HCT116 (cell line): ENCODE measurements at regions not wholly inside any gene's neighbourhood (a gene's known extent, or its start where the extent isn't known, plus 50 kb on each side); places are given as distances from the start of the nearest gene placed in this dataset.

Source experiments
- ATAC-seq: fragments of 200-7000 bp; cut with Tn5 transposase; 2 replicates; pipeline ENCODE4 v1.9.1; 2020; ENCODE audit warnings: mild to moderate bottlenecking, moderate library complexity
- BruUV-seq: library from RNA; stranded (reverse); fragments of 400-500 nt; replicated peaks from 2 replicates; lab custom pipeline; 2021; lab: Mats Ljungman, UMichigan
- CTCF ChIA-PET: fragments of 300-600 bp; sonication (Branson Sonifier 250); formaldehyde crosslinking; loops from one replicate; lab custom pipeline; 2021; ENCODE audit warnings: antibody characterized with exemption; lab: Charles Lee
- POLR2A ChIA-PET: fragments of 300-600, 350-600 bp; sonication (Branson Sonifier 250); formaldehyde crosslinking; loops from one replicate; lab custom pipeline; 2021; ENCODE audit warnings: antibody characterized with exemption; lab: Charles Lee
- RAD21 ChIA-PET, 2 experiments: fragments of 300-600 bp; sonication (Branson Sonifier 250); formaldehyde crosslinking; loops; one replicate each; lab custom pipeline; 2023; ENCODE audit warnings: low total read pairs in 2 of 2; ENCODE audit not compliant: uncharacterized antibody in 2 of 2, unreplicated experiment in 2 of 2, low non-redundant PET in 1 of 2; lab: Charles Lee
- DNase-seq: peaks from one replicate; pipeline ENCODE4 v3.0.0-alpha.2; 2010; ENCODE audit warnings: low read depth, low spot score
- H2AFZ ChIP-seq: fragments of 200-600 bp; shearing (Covaris generic), sonication (generic); 2 replicates; pipeline ENCODE4 v1.6.1; 2017; ENCODE audit warnings: low read depth, mixed run types, mixed read lengths, antibody characterized with exemption, low read length; ENCODE audit not compliant: poor library complexity, severe bottlenecking
- H3K27ac ChIP-seq: 2 replicates; pipeline ENCODE4 v1.5.1; 2012; ENCODE audit warnings: low read depth, low read length
- H3K27me3 ChIP-seq: fragments of 200-600 bp; sonication (generic); 2 replicates; pipeline ENCODE4 v1.6.1; 2016; ENCODE audit warnings: mixed run types, low read length, mixed read lengths; ENCODE audit not compliant: insufficient read depth
- H3K36me3 ChIP-seq, 2 experiments: fragments of 200-500 bp in 1 of 2; fragments of 200-600 bp in 1 of 2; sonication (Bioruptor generic) in 1 of 2; sonication (generic) in 1 of 2; 2 replicates each; pipeline versions ENCODE4 v1.5.1 to v1.6.1; 2014 to 2016; ENCODE audit warnings: low read length in 2 of 2, inconsistent platforms in 1 of 2, mixed read lengths in 1 of 2, mixed run types in 1 of 2; ENCODE audit not compliant: insufficient read depth in 2 of 2, control insufficient read depth in 1 of 2
- H3K4me1 ChIP-seq, 2 experiments: fragments of 200-600 bp in 1 of 2; sonication (generic) in 1 of 2; 2 replicates each; pipeline versions ENCODE4 v1.5.1 to v1.6.1; 2012 to 2017; ENCODE audit warnings: low read length in 2 of 2, inconsistent platforms in 1 of 2, mild to moderate bottlenecking in 1 of 2, mixed read lengths in 1 of 2, mixed run types in 1 of 2, moderate library complexity in 1 of 2; ENCODE audit not compliant: insufficient read depth in 2 of 2, control insufficient read depth in 1 of 2
- H3K4me2 ChIP-seq: fragments of 200-600 bp; sonication (generic); 2 replicates; pipeline ENCODE4 v1.6.1; 2017; ENCODE audit warnings: mixed run types, low read length, mixed read lengths
- H3K4me3 ChIP-seq, 2 experiments: fragments of 200-600 bp in 1 of 2; sonication (generic) in 1 of 2; replicated peaks in 1 of 2; 2 replicates each; pipeline ENCODE4 v1.5.1; 2011 to 2016; ENCODE audit warnings: low read length in 2 of 2, control low read depth in 1 of 2, low read depth in 1 of 2, mild to moderate bottlenecking in 1 of 2, mixed read lengths in 1 of 2, mixed run types in 1 of 2
- H3K79me2 ChIP-seq: fragments of 200-600 bp; sonication (generic); 2 replicates; pipeline ENCODE4 v1.6.1; 2017; ENCODE audit warnings: mild to moderate bottlenecking, mixed run types, low read length, moderate library complexity, mixed read lengths; ENCODE audit not compliant: insufficient read depth
- H3K9ac ChIP-seq: fragments of 200-600 bp; sonication (generic); 2 replicates; pipeline ENCODE4 v1.6.1; 2016; ENCODE audit warnings: low read length, mixed read lengths
- H3K9me2 ChIP-seq: fragments of 200-600 bp; sonication (generic), shearing (Covaris generic); 2 replicates; pipeline ENCODE4 v1.6.1; 2017; ENCODE audit warnings: mixed run types, mild to moderate bottlenecking, moderate library complexity; ENCODE audit not compliant: insufficient read depth
- H3K9me3 ChIP-seq, 2 experiments: fragments of 200-500 bp in 1 of 2; fragments of 200-600 bp in 1 of 2; sonication (Bioruptor generic) in 1 of 2; sonication (generic) in 1 of 2; 2 replicates each; pipeline ENCODE4 v1.6.1; 2014 to 2017; ENCODE audit warnings: low read length in 2 of 2, mixed read lengths in 2 of 2, inconsistent platforms in 1 of 2, low read depth in 1 of 2, mild to moderate bottlenecking in 1 of 2, mixed run types in 1 of 2, moderate library complexity in 1 of 2; ENCODE audit not compliant: control insufficient read depth in 1 of 2, insufficient read depth in 1 of 2
- H4K20me1 ChIP-seq: fragments of 200-600 bp; sonication (generic), shearing (Covaris generic); 2 replicates; pipeline ENCODE4 v1.6.1; 2017; ENCODE audit warnings: mixed run types, mild to moderate bottlenecking, moderate library complexity; ENCODE audit not compliant: insufficient read depth
- CBX3 ChIP-seq: IDR thresholded peaks from 2 replicates; pipeline ENCODE4 v1.6.1; 2012; ENCODE audit warnings: low read depth
- EZH2 ChIP-seq: fragments of 200-600 bp; sonication (generic); IDR thresholded peaks from 2 replicates; pipeline ENCODE4 v1.6.1; 2017; ENCODE audit warnings: antibody characterized with exemption, mixed run types
- FOSL1 ChIP-seq: IDR thresholded peaks from 2 replicates; pipeline ENCODE4 v1.6.1; 2012; ENCODE audit warnings: low read depth
- JUND ChIP-seq: IDR thresholded peaks from 2 replicates; pipeline ENCODE4 v1.6.1; 2012
- POLR2A ChIP-seq: IDR thresholded peaks from 2 replicates; pipeline ENCODE4 v1.7.0; 2011; ENCODE audit warnings: borderline replicate concordance; ENCODE audit not compliant: insufficient read depth, insufficient read length; ENCODE audit errors: extremely low read depth
- RAD21 ChIP-seq: IDR thresholded peaks from 2 replicates; pipeline ENCODE4 v1.6.1; 2012; ENCODE audit warnings: low read depth, mild to moderate bottlenecking
- ZFX ChIP-seq: fragments of 450-650 bp; IDR thresholded peaks from 2 replicates; pipeline ENCODE4 v1.6.1; 2017
- ZNF274 ChIP-seq: fragments of 200-500 bp; sonication (Bioruptor generic); IDR thresholded peaks from 2 replicates; pipeline ENCODE4 v1.6.1; 2014; ENCODE audit warnings: mild to moderate bottlenecking, low read depth, low read length, inconsistent platforms
- intact Hi-C: fragments of 100-400 bp; cut with micrococcal nuclease; formaldehyde crosslinking; loops from 2 replicates; pipeline ENCODE4 v1.10.0; 2022
- TF ChIP-seq, protein P1 (sequence below), 3 experiments: fragments of 200-600 bp in 1 of 3; sonication (generic) in 1 of 3; IDR thresholded peaks in 2 of 3; conservative IDR thresholded peaks in 1 of 3; 2 replicates each; pipeline ENCODE4 v1.5.1; 2012 to 2017; ENCODE audit warnings: low read depth in 2 of 3, low read length in 2 of 3, antibody characterized with exemption in 1 of 3, borderline replicate concordance in 1 of 3, control low read depth in 1 of 3, mild to moderate bottlenecking in 1 of 3, mixed read lengths in 1 of 3, mixed run types in 1 of 3, moderate library complexity in 1 of 3; ENCODE audit not compliant: insufficient read depth in 1 of 3
- TF ChIP-seq, protein P2 (sequence below): IDR thresholded peaks from 2 replicates; pipeline ENCODE4 v1.6.1; 2012
- TF ChIP-seq, protein P3 (sequence below): IDR thresholded peaks from 2 replicates; pipeline ENCODE4 v1.6.1; 2012; ENCODE audit warnings: low read depth

DNA sequence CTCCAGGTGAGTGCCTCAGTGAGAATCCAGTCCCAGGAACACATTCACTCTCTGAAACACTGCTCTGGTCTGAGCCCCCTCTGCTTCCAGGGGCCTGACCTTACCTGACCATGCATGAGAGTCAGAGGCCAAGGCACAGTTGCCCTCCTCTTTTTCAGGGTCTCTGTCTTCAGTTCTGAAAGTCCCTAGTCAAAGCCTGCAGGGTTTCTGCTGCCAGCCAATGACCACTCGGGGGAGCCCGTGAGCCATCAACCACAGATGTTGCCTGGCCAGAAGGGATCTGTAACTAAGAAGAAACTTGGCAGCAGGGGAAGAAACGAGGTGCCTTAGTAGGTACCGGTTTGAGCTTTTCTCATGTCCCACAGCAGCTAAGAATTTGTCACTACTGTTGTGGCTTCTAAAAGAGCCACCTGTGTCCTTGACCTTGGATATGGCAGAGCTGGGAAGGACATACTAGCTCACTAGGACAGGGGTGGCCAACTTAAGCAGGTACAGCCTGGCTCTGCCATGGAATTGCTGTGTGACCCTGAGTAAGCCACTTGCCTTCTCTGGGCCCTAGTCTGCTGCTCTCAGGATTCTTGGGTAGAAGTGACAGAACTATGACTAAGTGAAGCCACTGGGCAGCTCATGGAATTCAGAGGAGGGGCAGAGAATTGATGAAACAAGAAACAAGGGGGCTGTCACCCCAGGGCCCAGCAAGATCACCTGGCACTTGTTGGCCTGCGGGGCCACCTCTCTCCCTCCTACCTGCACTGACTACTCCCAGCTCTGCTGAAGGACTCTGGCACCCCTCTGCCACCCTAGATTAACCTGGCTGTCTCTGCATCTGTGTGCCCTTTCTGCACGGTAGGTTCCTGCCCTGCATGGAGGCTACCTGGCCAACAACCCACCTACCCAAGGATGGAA lies 83.8 kb upstream of the GPR26 start:
- Histone ChIP-seq H3K9me3 (no peaks in the 10 kb centered on the region), H3K4me2 (no peak overlapping the region), H2AFZ (no peak overlapping the region), H3K4me3 (no peak overlapping the region), H3K27me3 (peaks cover 51% of the 10 kb centered on the region), H3K4me1 (peaks cover 0 to 3% of the 10 kb centered on the region in 2 experiments; a peak in 2 of 4 replicates), H3K27ac (no peak overlapping the region), H3K9me2 (no peaks in the 10 kb centered on the region), H3K36me3 (no peaks in the 10 kb centered on the region), H3K79me2 (no peaks in the 10 kb centered on the region), H4K20me1 (no peaks in the 10 kb centered on the region), H3K9ac (no peak overlapping the region)
- intact Hi-C loops, result loop anchor here (2.0 to 5.0 kb wide), 4 partner anchors 60 to 1160 kb away; partner anchors contain the start of gene FAM53B
- ATAC-seq (peak; percentile 86), DNase-seq (peak; percentile 68)
- POLR2A ChIA-PET, result no interaction called here
- CTCF ChIA-PET, result interaction anchor here (0.7 to 2.9 kb wide), 18 partner anchors 9 to 821 kb away, joined by 3 to 25 read pairs (median 5); no protein-coding TSS in a partner anchor
- no TSS peak for BruUV-seq
- RAD21 ChIA-PET, result interaction anchor here (0.6 to 1.3 kb wide), 5 partner anchors 166 to 385 kb away, joined by 3 read pairs; no protein-coding TSS in a partner anchor
- TF ChIP-seq RAD21, result peak; percentile 96
- no peak for TF ChIP-seq POLR2A
- TF ChIP-seq, protein P1, sequence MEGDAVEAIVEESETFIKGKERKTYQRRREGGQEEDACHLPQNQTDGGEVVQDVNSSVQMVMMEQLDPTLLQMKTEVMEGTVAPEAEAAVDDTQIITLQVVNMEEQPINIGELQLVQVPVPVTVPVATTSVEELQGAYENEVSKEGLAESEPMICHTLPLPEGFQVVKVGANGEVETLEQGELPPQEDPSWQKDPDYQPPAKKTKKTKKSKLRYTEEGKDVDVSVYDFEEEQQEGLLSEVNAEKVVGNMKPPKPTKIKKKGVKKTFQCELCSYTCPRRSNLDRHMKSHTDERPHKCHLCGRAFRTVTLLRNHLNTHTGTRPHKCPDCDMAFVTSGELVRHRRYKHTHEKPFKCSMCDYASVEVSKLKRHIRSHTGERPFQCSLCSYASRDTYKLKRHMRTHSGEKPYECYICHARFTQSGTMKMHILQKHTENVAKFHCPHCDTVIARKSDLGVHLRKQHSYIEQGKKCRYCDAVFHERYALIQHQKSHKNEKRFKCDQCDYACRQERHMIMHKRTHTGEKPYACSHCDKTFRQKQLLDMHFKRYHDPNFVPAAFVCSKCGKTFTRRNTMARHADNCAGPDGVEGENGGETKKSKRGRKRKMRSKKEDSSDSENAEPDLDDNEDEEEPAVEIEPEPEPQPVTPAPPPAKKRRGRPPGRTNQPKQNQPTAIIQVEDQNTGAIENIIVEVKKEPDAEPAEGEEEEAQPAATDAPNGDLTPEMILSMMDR (IDR thresholded peaks at IDR 0.05 in 2 of 3, conservative IDR thresholded peaks at IDR 0.05 in 1 of 3; ENCODE audit: borderline replicate concordance in 1 of 3, insufficient read depth in 1 of 3, low read depth in 2 of 3, low read length in 2 of 3), result peak; percentile 94 to 99 (median 99)
- TF ChIP-seq FOSL1, result no peak
- no peak for TF ChIP-seq EZH2
- TF ChIP-seq ZFX, result no peak
- TF ChIP-seq, protein P2, sequence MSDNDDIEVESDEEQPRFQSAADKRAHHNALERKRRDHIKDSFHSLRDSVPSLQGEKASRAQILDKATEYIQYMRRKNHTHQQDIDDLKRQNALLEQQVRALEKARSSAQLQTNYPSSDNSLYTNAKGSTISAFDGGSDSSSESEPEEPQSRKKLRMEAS, result no peak
- TF ChIP-seq, protein P3, sequence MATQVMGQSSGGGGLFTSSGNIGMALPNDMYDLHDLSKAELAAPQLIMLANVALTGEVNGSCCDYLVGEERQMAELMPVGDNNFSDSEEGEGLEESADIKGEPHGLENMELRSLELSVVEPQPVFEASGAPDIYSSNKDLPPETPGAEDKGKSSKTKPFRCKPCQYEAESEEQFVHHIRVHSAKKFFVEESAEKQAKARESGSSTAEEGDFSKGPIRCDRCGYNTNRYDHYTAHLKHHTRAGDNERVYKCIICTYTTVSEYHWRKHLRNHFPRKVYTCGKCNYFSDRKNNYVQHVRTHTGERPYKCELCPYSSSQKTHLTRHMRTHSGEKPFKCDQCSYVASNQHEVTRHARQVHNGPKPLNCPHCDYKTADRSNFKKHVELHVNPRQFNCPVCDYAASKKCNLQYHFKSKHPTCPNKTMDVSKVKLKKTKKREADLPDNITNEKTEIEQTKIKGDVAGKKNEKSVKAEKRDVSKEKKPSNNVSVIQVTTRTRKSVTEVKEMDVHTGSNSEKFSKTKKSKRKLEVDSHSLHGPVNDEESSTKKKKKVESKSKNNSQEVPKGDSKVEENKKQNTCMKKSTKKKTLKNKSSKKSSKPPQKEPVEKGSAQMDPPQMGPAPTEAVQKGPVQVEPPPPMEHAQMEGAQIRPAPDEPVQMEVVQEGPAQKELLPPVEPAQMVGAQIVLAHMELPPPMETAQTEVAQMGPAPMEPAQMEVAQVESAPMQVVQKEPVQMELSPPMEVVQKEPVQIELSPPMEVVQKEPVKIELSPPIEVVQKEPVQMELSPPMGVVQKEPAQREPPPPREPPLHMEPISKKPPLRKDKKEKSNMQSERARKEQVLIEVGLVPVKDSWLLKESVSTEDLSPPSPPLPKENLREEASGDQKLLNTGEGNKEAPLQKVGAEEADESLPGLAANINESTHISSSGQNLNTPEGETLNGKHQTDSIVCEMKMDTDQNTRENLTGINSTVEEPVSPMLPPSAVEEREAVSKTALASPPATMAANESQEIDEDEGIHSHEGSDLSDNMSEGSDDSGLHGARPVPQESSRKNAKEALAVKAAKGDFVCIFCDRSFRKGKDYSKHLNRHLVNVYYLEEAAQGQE, result no peak
- no peak for TF ChIP-seq CBX3
- no peak for TF ChIP-seq JUND
- TF ChIP-seq ZNF274, result no peak
- TF ChIP-seq, all 23 proteins: peak for 2
